PC-9 (cell line): ENCODE measurements at regions not wholly inside any gene's neighbourhood (a gene's known extent, or its start where the extent isn't known, plus 50 kb on each side); places are given as distances from the start of the nearest gene placed in this dataset.

Source experiments
- BruUV-seq: library from RNA; stranded (reverse); fragments of 400-500 nt; replicated peaks from 2 replicates; lab custom pipeline; 2021; lab: Mats Ljungman, UMichigan
- CTCF ChIA-PET: fragments of 300-600 bp; sonication (Branson Sonifier 250); formaldehyde crosslinking; loops from one replicate; lab custom pipeline; 2022; ENCODE audit warnings: antibody characterized with exemption; lab: Charles Lee
- POLR2A ChIA-PET: fragments of 300-600 bp; sonication (Branson Sonifier 250); formaldehyde crosslinking; loops from one replicate; lab custom pipeline; 2022; ENCODE audit warnings: antibody characterized with exemption; ENCODE audit not compliant: unreplicated experiment; lab: Charles Lee
- DNase-seq, 2 experiments: peaks; one replicate each; pipeline versions ENCODE4 v3.0.0 to v3.0.0-alpha.2; 2015 to 2022; ENCODE audit warnings: mixed read lengths in 1 of 2
- H2AFZ ChIP-seq: fragments of 200-600 bp; sonication (generic); 2 replicates; pipeline ENCODE4 v1.8.1; 2017; ENCODE audit warnings: antibody characterized with exemption
- H3F3A ChIP-seq: fragments of 200-600 bp; sonication (generic); 2 replicates; pipeline ENCODE4 v1.8.1; 2017; ENCODE audit warnings: antibody characterized with exemption, mild to moderate bottlenecking, low read depth; ENCODE audit not compliant: insufficient read depth
- H3K27ac ChIP-seq: fragments of 200-600 bp; sonication (generic); 2 replicates; pipeline ENCODE4 v1.6.1; 2016; ENCODE audit warnings: mixed run types
- H3K27me3 ChIP-seq: fragments of 200-600 bp; sonication (generic); 2 replicates; pipeline ENCODE4 v1.6.1; 2016; ENCODE audit warnings: low read depth, mixed run types; ENCODE audit not compliant: insufficient read depth
- H3K36me3 ChIP-seq: fragments of 200-600 bp; sonication (generic); 2 replicates; pipeline ENCODE4 v1.6.1; 2016; ENCODE audit warnings: low read depth, mixed run types
- H3K4me1 ChIP-seq: fragments of 200-600 bp; sonication (generic); replicated peaks from 2 replicates; pipeline ENCODE4 v1.6.1; 2016; ENCODE audit warnings: mixed run types; ENCODE audit not compliant: insufficient read depth
- H3K4me2 ChIP-seq: fragments of 200-600 bp; sonication (generic); 2 replicates; pipeline ENCODE4 v1.6.1; 2017; ENCODE audit warnings: mixed run types
- H3K4me3 ChIP-seq: fragments of 200-600 bp; sonication (generic); 2 replicates; pipeline ENCODE4 v1.6.1; 2016; ENCODE audit warnings: mixed run types
- H3K79me2 ChIP-seq: fragments of 200-600 bp; sonication (generic); 2 replicates; pipeline ENCODE4 v1.6.1; 2017; ENCODE audit warnings: low read depth, mixed run types
- H3K9me2 ChIP-seq: fragments of 200-600 bp; sonication (generic); 2 replicates; pipeline ENCODE4 v1.8.1; 2017; ENCODE audit warnings: mild to moderate bottlenecking; ENCODE audit not compliant: insufficient read depth
- H3K9me3 ChIP-seq: fragments of 200-600 bp; sonication (generic); 2 replicates; pipeline ENCODE4 v1.8.1; 2016; ENCODE audit warnings: low read depth; ENCODE audit not compliant: insufficient read depth
- H4K20me1 ChIP-seq: fragments of 200-600 bp; sonication (generic); 2 replicates; pipeline ENCODE4 v1.8.1; 2017; ENCODE audit not compliant: insufficient read depth
- CTCF ChIP-seq: fragments of 200-600 bp; sonication (generic); conservative IDR thresholded peaks from 2 replicates; pipeline ENCODE4 v1.6.1; 2017; ENCODE audit warnings: mixed run types, antibody characterized with exemption, mild to moderate bottlenecking, moderate library complexity
- EZH2 ChIP-seq: fragments of 200-600 bp; sonication (generic); IDR thresholded peaks from 2 replicates; pipeline ENCODE4 v1.8.0; 2017; ENCODE audit warnings: antibody characterized with exemption, low read depth
- intact Hi-C: fragments of 100-400 bp; cut with micrococcal nuclease; formaldehyde crosslinking; loops from one replicate; pipeline ENCODE4 v1.10.0; 2022; ENCODE audit not compliant: unreplicated experiment

DNA sequence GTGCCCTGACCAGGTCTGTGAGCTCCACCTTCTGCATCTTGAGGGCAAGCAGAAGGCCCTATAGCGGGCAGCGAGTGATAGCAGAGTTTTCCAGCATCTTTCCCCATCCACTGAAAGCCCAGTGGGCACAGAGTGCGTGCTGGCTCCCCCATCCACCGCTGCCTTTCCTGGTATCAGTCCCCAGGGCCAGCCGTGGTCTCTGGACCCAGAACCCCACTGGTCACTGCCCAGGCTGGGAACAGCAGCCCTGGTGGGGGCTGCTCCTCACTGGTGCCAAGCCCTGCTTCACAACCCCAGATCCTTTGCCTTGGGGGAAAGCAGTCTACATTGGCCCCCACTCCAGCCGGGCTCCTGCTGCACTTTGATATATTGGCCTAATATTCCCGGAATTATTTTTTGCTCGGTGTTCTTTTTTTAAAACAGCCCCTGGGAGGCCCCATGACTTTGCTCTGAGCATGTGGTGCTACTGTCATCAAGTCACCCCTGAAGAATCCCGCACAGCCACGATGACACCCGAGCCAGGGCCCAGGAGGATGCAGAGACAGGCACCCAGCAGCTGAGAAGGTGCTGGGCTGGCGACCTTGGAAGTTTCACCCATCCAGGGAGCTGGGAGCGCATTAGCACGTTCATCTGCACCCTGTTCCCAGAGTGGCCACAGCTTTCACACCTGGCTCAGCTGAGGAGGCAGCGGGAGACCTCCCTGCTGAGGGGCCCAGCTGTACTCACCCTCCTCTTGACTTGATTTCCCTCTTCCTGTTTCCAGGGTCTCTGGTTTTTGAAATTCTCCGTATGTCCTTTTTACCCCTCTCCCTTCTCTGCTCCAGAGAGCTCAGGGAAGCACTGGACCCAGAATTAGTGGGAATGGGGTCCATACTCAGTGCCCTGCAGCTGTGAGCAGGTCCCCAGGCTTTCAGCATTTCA, 56.9 kb downstream of the KLHDC7A start:
- H3K27me3 ChIP-seq: peaks cover 71% of the 10 kb centered on the region
- H4K20me1 ChIP-seq: no peaks in the 10 kb centered on the region
- H3K36me3 ChIP-seq: no peaks in the 10 kb centered on the region
- H3F3A ChIP-seq: no peaks in the 10 kb centered on the region
- no peak overlapping the region for H2AFZ ChIP-seq
- H3K4me2 ChIP-seq: no peak overlapping the region
- no peak overlapping the region for H3K4me3 ChIP-seq
- TF ChIP-seq CTCF (no peak), EZH2 (no peak)
- H3K9me3 ChIP-seq: no peaks in the 10 kb centered on the region
- no peak overlapping the region for H3K27ac ChIP-seq
- ChIA-PET CTCF (no interaction called here), POLR2A (no interaction called here)
- no TSS peak for BruUV-seq
- no peak for DNase-seq
- H3K79me2 ChIP-seq: no peaks in the 10 kb centered on the region
- intact Hi-C loops: no loop called here
- H3K4me1 ChIP-seq: no peaks in the 10 kb centered on the region
- H3K9me2 ChIP-seq: no peaks in the 10 kb centered on the region

DNA sequence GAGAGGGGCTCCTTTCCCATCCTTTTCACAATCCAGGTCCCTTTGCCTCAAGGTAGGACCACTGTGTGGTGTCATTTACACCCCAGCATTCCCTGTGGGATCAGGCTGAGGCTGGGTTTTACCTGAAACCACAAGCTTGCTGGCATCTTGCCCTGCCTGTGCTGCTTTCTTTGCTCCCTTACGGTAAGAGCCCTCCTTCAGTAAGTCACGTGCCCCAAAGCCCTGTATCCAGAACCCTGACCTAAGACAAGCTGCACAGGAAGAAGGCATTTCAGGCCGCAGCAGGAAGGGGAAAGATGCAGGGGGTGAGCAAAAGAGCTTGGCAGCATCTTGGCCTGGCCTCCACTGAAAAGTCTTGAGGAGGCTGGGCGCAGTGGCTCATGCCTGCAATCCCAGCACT, 58.4 kb downstream of the KLHDC7A start:
- Histone ChIP-seq H3K4me1 (no peaks in the 10 kb centered on the region), H3K9me3 (no peaks in the 10 kb centered on the region), H3K4me3 (no peak overlapping the region), H3F3A (no peaks in the 10 kb centered on the region), H3K9me2 (no peaks in the 10 kb centered on the region), H2AFZ (no peak overlapping the region), H4K20me1 (no peaks in the 10 kb centered on the region), H3K36me3 (no peaks in the 10 kb centered on the region), H3K4me2 (no peak overlapping the region), H3K27ac (no peak overlapping the region), H3K27me3 (peaks cover 67% of the 10 kb centered on the region), H3K79me2 (no peaks in the 10 kb centered on the region)
- no peak for DNase-seq
- intact Hi-C loops: no loop called here
- TF ChIP-seq EZH2 (no peak), CTCF (no peak)
- CTCF ChIA-PET: interaction anchor here (0.6 kb wide), 1 partner anchor 17 kb away, joined by 3 read pairs; no protein-coding TSS in a partner anchor
- POLR2A ChIA-PET: no interaction called here
- no TSS peak for BruUV-seq

DNA sequence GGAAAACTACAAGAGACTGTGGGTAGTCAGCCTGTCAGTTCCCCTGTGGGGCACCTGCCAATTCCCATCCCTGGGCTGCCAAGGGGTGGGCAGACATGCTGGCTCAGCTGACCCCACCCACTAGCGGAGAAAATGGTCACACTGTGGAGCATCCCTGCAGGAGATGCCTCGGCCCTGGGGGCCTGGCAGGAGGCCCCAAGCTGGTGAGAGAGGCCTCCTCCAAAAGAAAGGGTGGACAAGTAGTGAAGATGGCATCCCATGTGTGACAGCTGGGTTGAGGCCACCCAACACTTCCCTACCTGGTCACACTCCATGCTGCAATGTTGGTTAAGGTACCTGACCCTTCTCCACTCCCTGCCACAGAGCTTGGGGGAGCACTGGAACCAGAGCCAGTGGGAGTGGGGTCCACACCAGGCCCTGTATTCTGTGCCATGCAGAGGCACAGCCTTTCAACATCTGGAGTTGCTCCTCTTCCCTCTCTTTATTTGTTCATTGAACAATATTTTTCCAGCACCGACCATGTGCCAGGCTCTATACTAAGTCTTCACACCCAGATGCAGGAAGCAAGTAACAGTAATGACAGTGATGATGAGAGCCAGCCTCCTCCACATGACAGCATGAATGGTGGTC, 59.5 kb downstream of the KLHDC7A start:
- ChIA-PET CTCF (no interaction called here), POLR2A (no interaction called here)
- H3K4me3 ChIP-seq: no peak overlapping the region
- BruUV-seq: no TSS peak
- H3K79me2 ChIP-seq: no peaks in the 10 kb centered on the region
- no peaks in the 10 kb centered on the region for H3K9me2 ChIP-seq
- TF ChIP-seq CTCF (no peak), EZH2 (no peak)
- no peaks in the 10 kb centered on the region for H3K9me3 ChIP-seq
- no peaks in the 10 kb centered on the region for H3K36me3 ChIP-seq
- no peaks in the 10 kb centered on the region for H3F3A ChIP-seq
- DNase-seq: no peak
- no peak overlapping the region for H3K4me2 ChIP-seq
- no peaks in the 10 kb centered on the region for H3K4me1 ChIP-seq
- H3K27me3 ChIP-seq: peaks cover 62% of the 10 kb centered on the region
- H2AFZ ChIP-seq: no peak overlapping the region
- intact Hi-C loops: no loop called here
- no peaks in the 10 kb centered on the region for H4K20me1 ChIP-seq
- H3K27ac ChIP-seq: no peak overlapping the region
